GM10266 (cell line): ENCODE measurements at regions not wholly inside any gene's neighbourhood (a gene's known extent, or its start where the extent isn't known, plus 50 kb on each side); places are given as distances from the start of the nearest gene placed in this dataset.

Experiments
- DNase-seq: peaks from one replicate; pipeline ENCODE4 v3.0.0; 2012; ENCODE audit errors: extremely low spot score
- CTCF ChIP-seq: IDR thresholded peaks from 2 replicates; pipeline ENCODE4 v1.5.1; 2012; ENCODE audit warnings: mild to moderate bottlenecking, low read depth; ENCODE audit not compliant: control insufficient read depth, insufficient read depth; ENCODE audit errors: missing control alignments

DNA sequence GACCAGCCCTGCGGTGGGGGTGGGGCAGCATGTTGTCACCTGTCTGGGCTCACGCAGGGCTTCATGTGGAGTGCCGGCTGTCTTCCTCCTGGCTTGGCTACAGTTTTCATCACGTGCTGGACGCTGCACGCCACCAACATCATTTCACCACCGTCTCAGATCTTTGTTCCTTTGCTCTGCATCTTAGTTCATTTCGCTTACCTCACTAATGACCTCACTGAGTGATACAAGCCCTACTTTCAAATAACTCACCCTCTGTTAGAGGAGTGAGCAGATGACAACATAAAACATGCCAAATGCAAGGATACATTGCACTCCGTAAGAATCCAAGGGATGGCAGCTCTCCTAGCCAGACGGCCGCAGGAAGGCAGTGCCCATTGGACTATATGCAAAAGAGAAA is 527.5 kb downstream of the GALR1 start:
- TF ChIP-seq CTCF, result no peak
- no peak for DNase-seq

- DNase-seq, result no peak
- no peak for TF ChIP-seq CTCF
These were observed 535.2 kb downstream of the GALR1 start for GRCh38 chr18:77784759-77785379.

DNA sequence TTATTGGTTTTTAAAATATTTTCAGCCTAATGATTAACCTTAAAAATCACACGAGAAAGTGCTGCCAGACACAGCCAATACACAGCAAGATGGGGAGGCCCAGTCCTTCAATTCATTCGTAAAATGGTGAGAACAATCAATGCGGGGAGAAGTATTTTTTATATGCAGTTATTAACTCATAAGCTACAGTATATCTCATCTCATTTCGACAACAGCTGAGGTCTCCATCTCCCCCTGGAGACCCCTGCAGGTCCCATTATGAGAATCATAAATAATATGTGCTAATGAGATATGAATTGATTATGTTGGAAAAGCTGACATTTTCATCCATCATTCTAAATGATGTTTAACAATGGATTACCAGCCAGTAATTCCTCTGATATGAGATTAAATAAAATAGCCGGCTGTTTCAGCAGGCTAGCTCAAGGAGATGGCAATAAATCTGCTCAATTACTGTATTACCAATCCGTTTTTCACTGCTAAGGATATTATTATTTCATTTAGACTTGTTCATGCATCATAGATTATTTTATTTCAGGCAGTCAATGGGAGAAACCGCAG is 535.8 kb downstream of the GALR1 start:
- DNase-seq, result no peak
- TF ChIP-seq CTCF, result no peak

DNA sequence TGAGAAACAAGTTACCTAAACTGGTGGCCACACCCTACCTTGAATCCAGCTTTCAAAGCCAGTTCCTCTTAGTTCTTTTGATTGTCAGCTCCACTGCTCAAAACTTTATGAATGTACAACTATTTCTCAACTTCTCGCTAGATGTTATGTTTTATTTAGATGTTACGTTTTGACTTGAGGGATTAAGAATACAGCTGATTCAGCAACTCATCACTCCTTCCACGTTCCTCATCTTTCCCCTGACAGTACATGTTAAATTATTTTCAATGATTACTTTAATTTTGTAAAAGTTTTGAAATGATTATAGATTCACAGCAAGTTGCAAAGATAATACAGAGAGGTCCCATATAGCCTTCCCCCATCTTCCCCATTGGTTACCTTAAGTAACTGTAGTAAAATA is 553.4 kb downstream of the GALR1 start:
- TF ChIP-seq CTCF, result no peak
- no peak for DNase-seq

GRCh38 chr18:77804382-77804781 is 554.7 kb downstream of the GALR1 start:
- TF ChIP-seq CTCF, result no peak
- no peak for DNase-seq

- no peak for TF ChIP-seq CTCF
- no peak for DNase-seq
These were observed 558.0 kb downstream of the GALR1 start for GRCh38 chr18:77807650-77808049.

GRCh38 chr18:77811503-77811902 is 561.9 kb downstream of the GALR1 start:
- DNase-seq, result no peak
- no peak for TF ChIP-seq CTCF
